Loucy (cell line): ENCODE measurements at regions not wholly inside any gene's neighbourhood (a gene's known extent, or its start where the extent isn't known, plus 50 kb on each side); places are given as distances from the start of the nearest gene placed in this dataset.

Experiments used
- CTCF ChIP-seq: fragments of 200-600 bp; sonication (generic); conservative IDR thresholded peaks from 2 replicates; pipeline ENCODE4 v1.5.1; 2014; ENCODE audit warnings: mild to moderate bottlenecking, antibody characterized with exemption, low read length
- EZH2phosphoT487 ChIP-seq: fragments of 200-600 bp; IDR thresholded peaks from 2 replicates; pipeline ENCODE4 v1.6.1; 2018; ENCODE audit warnings: antibody characterized with exemption, mild to moderate bottlenecking, moderate library complexity, borderline replicate concordance

- TF ChIP-seq CTCF (no peak), EZH2phosphoT487 (no peak)
Measured at GRCh38 chr13:103961784-103962183, 895.6 kb upstream of the SLC10A2 start.
